ENCODE measurements at regions not wholly inside any gene's neighbourhood (a gene's known extent, or its start where the extent isn't known, plus 50 kb on each side); places are given as distances from the start of the nearest gene placed in this dataset.

DNA sequence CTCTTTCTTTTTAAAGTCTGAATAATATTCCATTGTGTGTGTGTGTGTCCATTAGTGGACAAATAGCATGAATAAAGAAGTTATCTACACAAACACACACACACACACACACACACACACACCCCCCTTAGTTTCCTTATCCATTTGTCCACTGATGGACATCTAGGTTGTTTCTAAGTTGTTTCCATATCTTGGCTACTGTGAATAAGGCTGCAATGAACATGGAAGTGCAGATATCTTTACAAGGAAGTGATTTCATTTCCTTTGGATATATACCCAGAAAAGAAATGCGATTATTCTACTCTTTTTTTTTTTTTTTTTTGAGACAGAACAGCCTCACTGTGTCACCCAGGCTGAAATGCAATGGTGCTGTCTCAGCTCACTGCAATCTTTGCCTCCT is 113.5 kb downstream of the MBL2 start:
- TF ChIP-seq, protein P1, sequence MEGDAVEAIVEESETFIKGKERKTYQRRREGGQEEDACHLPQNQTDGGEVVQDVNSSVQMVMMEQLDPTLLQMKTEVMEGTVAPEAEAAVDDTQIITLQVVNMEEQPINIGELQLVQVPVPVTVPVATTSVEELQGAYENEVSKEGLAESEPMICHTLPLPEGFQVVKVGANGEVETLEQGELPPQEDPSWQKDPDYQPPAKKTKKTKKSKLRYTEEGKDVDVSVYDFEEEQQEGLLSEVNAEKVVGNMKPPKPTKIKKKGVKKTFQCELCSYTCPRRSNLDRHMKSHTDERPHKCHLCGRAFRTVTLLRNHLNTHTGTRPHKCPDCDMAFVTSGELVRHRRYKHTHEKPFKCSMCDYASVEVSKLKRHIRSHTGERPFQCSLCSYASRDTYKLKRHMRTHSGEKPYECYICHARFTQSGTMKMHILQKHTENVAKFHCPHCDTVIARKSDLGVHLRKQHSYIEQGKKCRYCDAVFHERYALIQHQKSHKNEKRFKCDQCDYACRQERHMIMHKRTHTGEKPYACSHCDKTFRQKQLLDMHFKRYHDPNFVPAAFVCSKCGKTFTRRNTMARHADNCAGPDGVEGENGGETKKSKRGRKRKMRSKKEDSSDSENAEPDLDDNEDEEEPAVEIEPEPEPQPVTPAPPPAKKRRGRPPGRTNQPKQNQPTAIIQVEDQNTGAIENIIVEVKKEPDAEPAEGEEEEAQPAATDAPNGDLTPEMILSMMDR (IDR thresholded peaks at IDR 0.05; ENCODE audit: low read depth, low read length, missing input control), result no peak
- TF ChIP-seq RAD21 (IDR thresholded peaks at IDR 0.05) (no peak), SP1 (IDR thresholded peaks at IDR 0.05) (no peak), NR2F2 (IDR thresholded peaks at IDR 0.05) (no peak), TAF1 (conservative IDR thresholded peaks at IDR 0.05) (no peak), EGR1 (IDR thresholded peaks at IDR 0.05; ENCODE audit: low read depth in 2 of 2) (no peak), JUND (IDR thresholded peaks at IDR 0.05) (no peak)
- TF ChIP-seq, protein P2, sequence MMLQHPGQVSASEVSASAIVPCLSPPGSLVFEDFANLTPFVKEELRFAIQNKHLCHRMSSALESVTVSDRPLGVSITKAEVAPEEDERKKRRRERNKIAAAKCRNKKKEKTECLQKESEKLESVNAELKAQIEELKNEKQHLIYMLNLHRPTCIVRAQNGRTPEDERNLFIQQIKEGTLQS (IDR thresholded peaks at IDR 0.05), result no peak
